GM12878 (cell line): ENCODE measurements at regions not wholly inside any gene's neighbourhood (a gene's known extent, or its start where the extent isn't known, plus 50 kb on each side); places are given as distances from the start of the nearest gene placed in this dataset.

ENCODE experiments used
- ATAC-seq: fragments of 200-7000 bp; cut with Tn5 transposase; 3 replicates; pipeline ENCODE4 v1.9.1; 2020; ENCODE audit warnings: mild to moderate bottlenecking, moderate library complexity
- BruUV-seq: library from RNA; stranded (reverse); fragments of 400-500 nt; replicated peaks from 2 replicates; lab custom pipeline; 2021; lab: Mats Ljungman, UMichigan
- CTCF ChIA-PET: fragments of 300-600 bp; sonication (Branson Sonifier 250); formaldehyde crosslinking; extraction: SDS; loops from one replicate; lab custom pipeline; 2021; ENCODE audit warnings: inconsistent platforms; lab: Yijun Ruan, JAX
- POLR2A ChIA-PET: fragments of 350-600 bp; formaldehyde crosslinking; extraction: SDS; loops from one replicate; lab custom pipeline; 2021; ENCODE audit warnings: inconsistent platforms; lab: Charles Lee
- RAD21 ChIA-PET: fragments of 300-600 bp; sonication (Branson Sonifier 250); formaldehyde crosslinking; loops from one replicate; lab custom pipeline; 2023; ENCODE audit warnings: antibody characterized with exemption; ENCODE audit not compliant: unreplicated experiment; lab: Charles Lee
- SMC1A ChIA-PET: fragments of 300-600 bp; sonication (Branson Sonifier 250); formaldehyde crosslinking; loops from one replicate; lab custom pipeline; 2023; ENCODE audit not compliant: unreplicated experiment, uncharacterized antibody; lab: Charles Lee
- DNase-seq: peaks from one replicate; pipeline ENCODE4 v3.0.0-alpha.2; 2011; ENCODE audit warnings: low read depth, low spot score
- FAIRE-seq: peaks from 3 replicates; lab custom pipeline; 2011; peaks lifted over from hg19 to GRCh38; lab: Jason Lieb, UNC
- H2AFZ ChIP-seq: 2 replicates; pipeline ENCODE4 v1.6.0; 2011; ENCODE audit warnings: low read depth, low read length, control low read depth; ENCODE audit not compliant: control insufficient read depth
- H3K27ac ChIP-seq: 2 replicates; pipeline ENCODE4 v1.5.1; 2011; ENCODE audit warnings: control low read depth; ENCODE audit not compliant: control insufficient read depth, insufficient read depth
- H3K27me3 ChIP-seq, 2 experiments: replicated peaks in 1 of 2; 2 replicates each; pipeline versions ENCODE4 v1.6.0 to v1.6.1; 2011; ENCODE audit warnings: low read length in 1 of 2; ENCODE audit not compliant: control insufficient read depth in 2 of 2, insufficient read depth in 2 of 2
- H3K36me3 ChIP-seq, 2 experiments: 2 replicates each; pipeline ENCODE4 v1.5.1; 2011; ENCODE audit warnings: low read length in 1 of 2; ENCODE audit not compliant: control insufficient read depth in 2 of 2, insufficient read depth in 2 of 2
- H3K4me1 ChIP-seq: 2 replicates; pipeline ENCODE4 v1.6.1; 2011; ENCODE audit warnings: mild to moderate bottlenecking, low read length, moderate library complexity, mixed read lengths; ENCODE audit not compliant: control insufficient read depth, insufficient read depth
- H3K4me2 ChIP-seq: 2 replicates; pipeline ENCODE4 v1.6.0; 2011; ENCODE audit warnings: control low read depth; ENCODE audit not compliant: control insufficient read depth, insufficient read depth
- H3K4me3 ChIP-seq: fragments of 200-600 bp; sonication (generic); 2 replicates; pipeline ENCODE4 v1.5.1; 2016
- H3K79me2 ChIP-seq: 2 replicates; pipeline ENCODE4 v1.6.0; 2011; ENCODE audit warnings: low read length; ENCODE audit not compliant: control insufficient read depth, insufficient read depth
- H3K9ac ChIP-seq: 2 replicates; pipeline ENCODE4 v1.8.0; 2011; ENCODE audit warnings: low read length, control low read depth, mixed read lengths; ENCODE audit not compliant: control insufficient read depth, insufficient read depth
- H3K9me3 ChIP-seq: replicated peaks from 3 replicates; pipeline ENCODE4 v1.5.1; 2011; ENCODE audit warnings: mild to moderate bottlenecking, low read length; ENCODE audit not compliant: control insufficient read depth, insufficient read depth
- H4K20me1 ChIP-seq: 2 replicates; pipeline ENCODE4 v1.6.0; 2011; ENCODE audit not compliant: control insufficient read depth, insufficient read depth
- CHD1 ChIP-seq: IDR thresholded peaks from 2 replicates; pipeline ENCODE4 v1.6.1; 2012; ENCODE audit warnings: low read depth, low read length, improper control_type of control experiment
- CUX1 ChIP-seq: IDR thresholded peaks from 2 replicates; pipeline ENCODE4 v1.6.1; 2012; ENCODE audit warnings: improper control_type of control experiment, low read depth, low read length; ENCODE audit not compliant: insufficient replicate concordance
- E2F8 ChIP-seq: fragments of 450-650 bp; IDR thresholded peaks from 2 replicates; pipeline ENCODE4 v1.6.1; 2018; ENCODE audit warnings: mild to moderate bottlenecking, low read depth, moderate library complexity; ENCODE audit not compliant: partially characterized antibody
- ESRRA ChIP-seq: IDR thresholded peaks from 2 replicates; pipeline ENCODE4 v1.6.1; 2012; ENCODE audit warnings: mild to moderate bottlenecking, low read length, improper control_type of control experiment
- IKZF2 ChIP-seq, 2 experiments: fragments of 450-650 bp; IDR thresholded peaks; 2 replicates each; pipeline ENCODE4 v1.6.1; 2017; ENCODE audit warnings: mild to moderate bottlenecking in 2 of 2, moderate library complexity in 2 of 2
- IRF4 ChIP-seq: IDR thresholded peaks from 2 replicates; pipeline ENCODE4 v1.6.1; 2011; ENCODE audit warnings: low read depth, low read length
- KLF5 ChIP-seq: fragments of 450-650 bp; IDR thresholded peaks from 2 replicates; pipeline ENCODE4 v1.6.1; 2014; ENCODE audit warnings: mild to moderate bottlenecking; ENCODE audit not compliant: partially characterized antibody
- MEF2A ChIP-seq: IDR thresholded peaks from 2 replicates; pipeline ENCODE4 v1.6.1; 2011; ENCODE audit warnings: low read depth, mild to moderate bottlenecking, low read length, moderate library complexity; ENCODE audit not compliant: insufficient read depth
- MXI1 ChIP-seq: fragments of 150-350 bp; IDR thresholded peaks from 2 replicates; pipeline ENCODE4 v1.6.1; 2011; ENCODE audit warnings: low read depth, mild to moderate bottlenecking, inconsistent platforms, low read length, improper control_type of control experiment
- NRF1 ChIP-seq: conservative IDR thresholded peaks from 2 replicates; pipeline ENCODE4 v1.6.1; 2011; ENCODE audit warnings: mild to moderate bottlenecking, low read depth, low read length, improper control_type of control experiment
- RFX5 ChIP-seq: IDR thresholded peaks from 2 replicates; pipeline ENCODE4 v1.6.1; 2011; ENCODE audit warnings: low read depth, low read length, improper control_type of control experiment
- RUNX3 ChIP-seq: IDR thresholded peaks from 2 replicates; pipeline ENCODE4 v1.6.1; 2012; ENCODE audit warnings: low read length, inconsistent platforms
- WGBS: methylation state at CpG from one replicate; pipeline ENCODE4 v1.1.6; 2016; ENCODE audit warnings: low lambda C conversion rate; ENCODE audit not compliant: insufficient replicate concordance, insufficient coverage; ENCODE audit errors: missing lambda C conversion rate; 5-methylcytosine and 5-hydroxymethylcytosine counted together
- in situ Hi-C: fragments of 300-500 bp; cut with MboI; formaldehyde crosslinking; loops from 9 replicates; pipeline ENCODE4 v1.14.3; 2018; ENCODE audit warnings: mixed read lengths
- intact Hi-C: fragments of 100-400 bp; cut with micrococcal nuclease; formaldehyde crosslinking; loops from one replicate; pipeline ENCODE4 v1.14.2; 2022; ENCODE audit not compliant: unreplicated experiment

- no peak for TF ChIP-seq NRF1
Measured at GRCh38 chr7:136205956-136206355, 228.8 kb upstream of the MTPN start (continued).

GRCh38 chr7:136198168-136198567 is 221.0 kb upstream of the MTPN start:
- SMC1A ChIA-PET = no interaction called here
- no peak overlapping the region for H3K9ac ChIP-seq
- no peak for FAIRE-seq
- CTCF ChIA-PET = no interaction called here
- in situ Hi-C loops = no loop called here
- H2AFZ ChIP-seq = no peak overlapping the region
- no peaks in the 10 kb centered on the region; the same call in 2 of the 3 replicates for H3K9me3 ChIP-seq
- RAD21 ChIA-PET = no interaction called here
- BruUV-seq = no TSS peak
- no peaks in the 10 kb centered on the region for H3K79me2 ChIP-seq
- no peaks in the 10 kb centered on the region for H3K36me3 ChIP-seq
- ATAC-seq = no peak
- H3K27me3 ChIP-seq = no peaks in the 10 kb centered on the region
- H3K4me1 ChIP-seq = no peaks in the 10 kb centered on the region
- WGBS = 0% methylated on average over 1 of the region's 1 CpG
- no peak overlapping the region for H3K4me2 ChIP-seq
- POLR2A ChIA-PET = no interaction called here
- H4K20me1 ChIP-seq = no peaks in the 10 kb centered on the region
- DNase-seq = no peak
- no peak overlapping the region for H3K27ac ChIP-seq
- intact Hi-C loops = loop anchor here (5.0 kb wide), 1 partner anchor 1729 kb away; no protein-coding TSS in a partner anchor
- H3K4me3 ChIP-seq = no peak overlapping the region
- TF ChIP-seq CUX1 = no peak
- TF ChIP-seq E2F8 = no peak
- TF ChIP-seq CHD1 = no peak
- no peak for TF ChIP-seq KLF5
- no peak for TF ChIP-seq ESRRA
- no peak for TF ChIP-seq MEF2A
- TF ChIP-seq IKZF2 (IDR thresholded peaks at IDR 0.05) = no peak
- no peak for TF ChIP-seq RUNX3
- no peak for TF ChIP-seq IRF4
- TF ChIP-seq MXI1 = no peak
- no peak for TF ChIP-seq RFX5
